PC-3 (cell line): ENCODE measurements at regions not wholly inside any gene's neighbourhood (a gene's known extent, or its start where the extent isn't known, plus 50 kb on each side); places are given as distances from the start of the nearest gene placed in this dataset.

Experiments used
- ATAC-seq: fragments of 200-7000 bp; cut with Tn5 transposase; 2 replicates; pipeline ENCODE4 v1.9.1; 2020; ENCODE audit warnings: mild to moderate bottlenecking, moderate library complexity
- BruUV-seq: library from RNA; stranded (reverse); fragments of 400-500 nt; replicated peaks from 2 replicates; lab custom pipeline; 2021; lab: Mats Ljungman, UMichigan
- CTCF ChIA-PET: fragments of 300-600 bp; sonication (Branson Sonifier 250); formaldehyde crosslinking; loops from one replicate; lab custom pipeline; 2022; ENCODE audit warnings: antibody characterized with exemption; lab: Charles Lee
- POLR2A ChIA-PET: fragments of 300-600 bp; sonication (Branson Sonifier 250); formaldehyde crosslinking; loops from one replicate; lab custom pipeline; 2022; ENCODE audit warnings: antibody characterized with exemption; ENCODE audit not compliant: unreplicated experiment; lab: Charles Lee
- DNase-seq: peaks from one replicate; pipeline ENCODE4 v3.0.0-alpha.2; 2015
- H2AFZ ChIP-seq: fragments of 300-600 bp; sonication (generic); 2 replicates; pipeline ENCODE4 v1.6.0; 2016; ENCODE audit warnings: antibody characterized with exemption, low read length
- H3F3A ChIP-seq: fragments of 300-600 bp; sonication (generic); one replicate; pipeline ENCODE4 v1.6.0; 2017; ENCODE audit warnings: antibody characterized with exemption, low read length, control low read depth, mild to moderate bottlenecking; ENCODE audit not compliant: unreplicated experiment
- H3K27ac ChIP-seq: fragments of 300-600 bp; sonication (generic); 2 replicates; pipeline ENCODE4 v1.5.1; 2016; ENCODE audit warnings: mild to moderate bottlenecking, low read length
- H3K27me3 ChIP-seq: fragments of 300-600 bp; sonication (generic); 2 replicates; pipeline ENCODE4 v1.6.1; 2016; ENCODE audit warnings: low read length, mixed read lengths
- H3K36me3 ChIP-seq: fragments of 300-600 bp; sonication (generic); 2 replicates; pipeline ENCODE4 v1.6.1; 2016; ENCODE audit warnings: low read depth, mixed run types, low read length, mixed read lengths
- H3K4me1 ChIP-seq: fragments of 300-600 bp; sonication (generic); 2 replicates; pipeline ENCODE4 v1.5.1; 2016; ENCODE audit warnings: low read length; ENCODE audit not compliant: insufficient read depth
- H3K4me2 ChIP-seq: fragments of 300-600 bp; sonication (generic); 2 replicates; pipeline ENCODE4 v1.6.0; 2016; ENCODE audit warnings: low read length
- H3K4me3 ChIP-seq: fragments of 300-600 bp; sonication (generic); 2 replicates; pipeline ENCODE4 v1.5.1; 2016; ENCODE audit warnings: mild to moderate bottlenecking, low read length, mixed read lengths
- H3K79me2 ChIP-seq: fragments of 300-600 bp; sonication (generic); 2 replicates; pipeline ENCODE4 v1.6.1; 2017; ENCODE audit warnings: low read length, mixed read lengths
- H3K9ac ChIP-seq: fragments of 300-600 bp; sonication (generic); 2 replicates; pipeline ENCODE4 v1.6.0; 2016; ENCODE audit warnings: mild to moderate bottlenecking, low read length
- H3K9me2 ChIP-seq: fragments of 300-600 bp; sonication (generic); replicated peaks from 2 replicates; pipeline ENCODE4 v1.6.1; 2016; ENCODE audit warnings: mixed run types, low read length, mixed read lengths
- H3K9me3 ChIP-seq: fragments of 300-600 bp; sonication (generic); 2 replicates; pipeline ENCODE4 v1.6.1; 2016; ENCODE audit warnings: low read length, mixed read lengths
- H4K20me1 ChIP-seq: fragments of 300-600 bp; sonication (generic); 2 replicates; pipeline ENCODE4 v1.6.1; 2016; ENCODE audit warnings: low read length, mixed read lengths
- CTCF ChIP-seq: fragments of 300-600 bp; sonication (generic); conservative IDR thresholded peaks from 2 replicates; pipeline ENCODE4 v1.5.1; 2017; ENCODE audit warnings: antibody characterized with exemption, low read depth, mild to moderate bottlenecking, low read length
- EZH2 ChIP-seq: fragments of 300-600 bp; sonication (generic); IDR thresholded peaks from one replicate; pipeline ENCODE4 v1.6.1; 2017; ENCODE audit warnings: antibody characterized with exemption, mild to moderate bottlenecking, low read length; ENCODE audit not compliant: unreplicated experiment
- EZH2phosphoT487 ChIP-seq: fragments of 300-600 bp; sonication (generic); IDR thresholded peaks from 2 replicates; pipeline ENCODE4 v1.6.1; 2018; ENCODE audit warnings: mild to moderate bottlenecking, antibody characterized with exemption, low read length, borderline replicate concordance
- intact Hi-C: fragments of 100-400 bp; cut with micrococcal nuclease; formaldehyde crosslinking; loops from 2 replicates; pipeline ENCODE4 v1.9.0; 2023

GRCh38 chr1:209207126-209207700 is 376.3 kb upstream of the CAMK1G start:
- no peaks in the 10 kb centered on the region for H3F3A ChIP-seq
- H3K27me3 ChIP-seq: no peaks in the 10 kb centered on the region
- BruUV-seq: no TSS peak
- intact Hi-C loops: loop anchor here (1.0 to 5.0 kb wide), 8 partner anchors 41 to 960 kb away; no protein-coding TSS in a partner anchor
- H3K79me2 ChIP-seq: no peaks in the 10 kb centered on the region
- H3K4me2 ChIP-seq: peak overlapping the region; percentile 90
- H2AFZ ChIP-seq: peak overlapping the region; percentile 93
- DNase-seq: no peak
- H3K9me2 ChIP-seq: no peaks in the 10 kb centered on the region
- ChIA-PET POLR2A (interaction anchor here (0.6 kb wide), 1 partner anchor 1086 kb away, joined by 6 read pairs; no protein-coding TSS in a partner anchor), CTCF (interaction anchor here (0.6 to 2.7 kb wide), 16 partner anchors 36 to 1185 kb away, joined by 3 to 35 read pairs (median 5); no protein-coding TSS in a partner anchor)
- H3K9ac ChIP-seq: peak overlapping the region; percentile 38; the same call in 1 of the 2 replicates
- peak; percentile 8 for ATAC-seq
- no peak for TF ChIP-seq EZH2
- TF ChIP-seq CTCF: no peak
- TF ChIP-seq EZH2phosphoT487: no peak
- peak overlapping the region; percentile 66 for H3K4me3 ChIP-seq
- H3K4me1 ChIP-seq: peaks cover 25% of the 10 kb centered on the region
- no peaks in the 10 kb centered on the region for H3K36me3 ChIP-seq
- H3K9me3 ChIP-seq: no peaks in the 10 kb centered on the region
- H4K20me1 ChIP-seq: no peaks in the 10 kb centered on the region
- H3K27ac ChIP-seq: peak overlapping the region; percentile 2; the same call in 1 of the 2 replicates

GRCh38 chr1:209207701-209208286 is 375.7 kb upstream of the CAMK1G start:
- no peaks in the 10 kb centered on the region for H3F3A ChIP-seq
- H3K9me3 ChIP-seq: no peaks in the 10 kb centered on the region
- H3K9me2 ChIP-seq: no peaks in the 10 kb centered on the region
- ChIA-PET CTCF (interaction anchor here (0.5 to 2.7 kb wide), 26 partner anchors 20 to 1186 kb away, joined by 3 to 35 read pairs (median 4); no protein-coding TSS in a partner anchor), POLR2A (interaction anchor here (0.7 kb wide), 1 partner anchor 191 kb away, joined by 3 read pairs; no protein-coding TSS in a partner anchor)
- H3K27me3 ChIP-seq: no peaks in the 10 kb centered on the region
- no TSS peak for BruUV-seq
- H3K4me3 ChIP-seq: peak overlapping the region; percentile 66
- ATAC-seq (peak; percentile 82), DNase-seq (peak; percentile 86)
- H3K27ac ChIP-seq: peak overlapping the region; percentile 26
- H3K4me1 ChIP-seq: peaks cover 25% of the 10 kb centered on the region
- H3K36me3 ChIP-seq: no peaks in the 10 kb centered on the region
- peak overlapping the region; percentile 38 for H3K9ac ChIP-seq
- peak overlapping the region; percentile 93 for H2AFZ ChIP-seq
- peak overlapping the region; percentile 90 for H3K4me2 ChIP-seq
- no peaks in the 10 kb centered on the region for H4K20me1 ChIP-seq
- TF ChIP-seq CTCF (peak; percentile 98), EZH2phosphoT487 (no peak), EZH2 (no peak)
- intact Hi-C loops: loop anchor here (1.0 to 5.0 kb wide), 9 partner anchors 41 to 960 kb away; no protein-coding TSS in a partner anchor
- no peaks in the 10 kb centered on the region for H3K79me2 ChIP-seq
